ENCODE measurements at regions not wholly inside any gene's neighbourhood (a gene's known extent, or its start where the extent isn't known, plus 50 kb on each side); places are given as distances from the start of the nearest gene placed in this dataset.

DNA sequence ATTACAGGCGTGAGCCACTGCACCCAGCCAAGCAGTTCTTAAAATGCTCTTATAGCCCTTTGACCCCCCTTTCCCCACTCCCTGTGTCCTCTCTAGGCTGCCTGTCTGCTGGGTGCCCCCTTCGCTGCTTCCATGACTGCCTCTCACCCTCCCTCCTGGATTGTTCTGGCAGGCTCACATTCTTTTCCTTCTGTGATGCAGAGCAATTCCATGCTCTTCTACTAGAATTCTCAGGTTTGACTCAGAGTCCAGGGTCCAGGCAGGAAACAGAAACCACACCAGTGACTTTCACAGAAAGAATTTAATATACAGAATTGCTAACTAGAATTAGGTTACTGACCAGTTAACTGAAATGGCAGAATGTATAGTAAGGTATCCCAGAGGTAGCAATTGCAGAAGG, 244.8 kb downstream of the BAMBI start:
- DNase-seq (ENCODE audit: extremely low read depth, low read depth) = no peak

DNA sequence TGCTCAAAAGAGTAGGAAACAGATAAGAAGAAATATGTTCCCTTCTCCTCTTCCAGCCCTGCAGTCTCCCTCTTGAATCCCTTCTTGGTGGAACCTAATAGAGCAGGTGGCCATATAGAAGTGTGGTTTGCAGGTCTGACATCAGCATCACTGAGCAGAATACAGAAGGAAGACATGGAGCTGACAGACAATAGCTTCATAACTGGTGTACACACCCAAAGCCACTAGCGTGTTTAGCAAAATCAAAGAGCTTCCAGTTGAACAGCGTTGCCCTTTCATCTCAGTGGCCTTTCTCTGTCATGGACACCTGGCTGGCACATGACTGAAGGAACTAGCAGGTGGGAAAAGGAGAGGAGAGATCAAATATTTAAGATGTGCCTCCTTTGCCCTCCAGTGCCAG, 245.5 kb downstream of the BAMBI start:
- no peak for DNase-seq (ENCODE audit: extremely low read depth, low read depth)

DNA sequence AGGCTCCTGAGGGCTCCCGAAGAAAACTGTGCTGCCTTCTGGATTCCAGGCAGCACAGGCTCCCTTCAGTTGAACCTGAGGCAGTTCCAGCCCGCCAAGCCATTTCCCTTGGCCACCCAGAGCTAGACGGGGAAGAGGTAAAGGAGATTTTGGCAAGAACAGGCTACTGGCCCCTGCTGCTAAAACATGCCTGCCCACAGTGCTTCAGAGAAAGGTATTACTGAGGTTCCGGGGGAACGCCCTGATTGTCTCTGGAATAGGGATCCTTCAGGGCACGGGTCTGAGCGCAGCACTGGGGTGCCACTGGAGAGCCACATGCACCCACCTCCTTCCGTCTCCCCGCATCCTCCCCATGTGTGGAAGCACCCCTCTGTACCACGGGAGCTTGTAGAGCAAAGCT, 247.4 kb downstream of the BAMBI start:
- DNase-seq (ENCODE audit: extremely low read depth, low read depth) = no peak

DNA sequence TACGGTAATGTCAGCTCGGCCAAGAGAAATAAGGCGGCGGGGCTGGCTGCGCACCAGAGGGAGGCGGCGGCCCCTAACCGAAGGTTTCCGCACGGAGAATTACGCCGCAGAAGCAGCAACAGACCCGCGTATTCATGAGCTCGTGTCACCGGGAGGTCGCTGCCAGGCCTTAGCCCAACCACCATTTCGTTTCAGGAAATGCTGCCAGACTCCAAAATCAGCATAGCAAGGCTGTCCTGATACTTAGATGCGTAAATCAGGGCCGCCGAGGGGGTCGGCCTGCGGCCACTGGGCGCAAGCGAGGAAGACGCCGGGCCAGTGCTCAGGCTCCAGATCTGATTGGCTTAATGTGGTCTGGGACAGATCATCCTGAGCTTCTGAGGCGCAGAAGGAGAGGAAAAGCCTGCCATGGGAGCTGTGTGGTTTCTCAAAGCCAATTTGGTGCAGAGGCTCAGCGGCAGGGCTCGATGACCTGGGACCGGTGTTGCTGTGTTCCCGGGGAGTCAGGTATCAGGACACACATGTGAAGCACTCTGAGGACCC, 247.9 kb downstream of the BAMBI start:
- DNase-seq (ENCODE audit: extremely low read depth, low read depth) = no peak

DNA sequence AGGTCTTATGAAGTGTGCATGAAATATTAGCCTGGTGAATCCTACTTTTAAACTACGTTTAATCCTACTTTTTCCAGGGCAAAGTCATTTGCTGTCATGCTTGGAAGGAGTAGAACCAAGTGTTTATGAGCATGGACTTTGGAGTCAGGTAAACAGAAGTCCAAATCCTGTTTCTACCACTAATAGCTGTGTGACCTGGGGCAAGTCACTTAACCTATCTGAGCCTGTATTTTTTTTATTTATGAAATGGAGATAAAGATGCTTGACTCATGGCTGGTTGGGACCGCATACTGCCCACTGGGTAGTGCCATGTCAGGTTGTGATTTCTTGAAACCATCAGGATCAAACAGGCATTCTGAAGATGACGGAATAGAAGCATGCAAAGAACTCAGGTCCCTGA, 249.6 kb downstream of the BAMBI start:
- no peak for DNase-seq (ENCODE audit: extremely low read depth, low read depth)

DNA sequence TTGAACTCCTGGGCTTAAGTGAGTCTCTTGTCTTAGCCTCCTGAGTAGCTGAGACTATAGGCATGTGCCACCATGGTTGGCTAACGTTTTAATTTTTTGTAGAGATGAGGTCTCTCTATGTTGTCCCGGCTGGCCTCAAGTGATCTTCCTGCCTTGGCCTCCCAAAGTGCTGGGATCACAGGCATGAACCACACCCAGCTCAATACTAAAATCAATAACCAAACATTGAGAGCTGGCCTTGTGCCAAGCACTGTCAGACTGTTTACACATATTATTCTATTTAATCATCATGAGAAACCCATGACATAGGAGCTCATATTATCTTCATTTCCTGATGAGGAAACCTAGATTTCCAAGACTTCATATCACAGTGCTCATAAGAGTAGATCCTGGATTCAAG, 251.2 kb downstream of the BAMBI start:
- no peak for DNase-seq (ENCODE audit: extremely low read depth, low read depth)

DNA sequence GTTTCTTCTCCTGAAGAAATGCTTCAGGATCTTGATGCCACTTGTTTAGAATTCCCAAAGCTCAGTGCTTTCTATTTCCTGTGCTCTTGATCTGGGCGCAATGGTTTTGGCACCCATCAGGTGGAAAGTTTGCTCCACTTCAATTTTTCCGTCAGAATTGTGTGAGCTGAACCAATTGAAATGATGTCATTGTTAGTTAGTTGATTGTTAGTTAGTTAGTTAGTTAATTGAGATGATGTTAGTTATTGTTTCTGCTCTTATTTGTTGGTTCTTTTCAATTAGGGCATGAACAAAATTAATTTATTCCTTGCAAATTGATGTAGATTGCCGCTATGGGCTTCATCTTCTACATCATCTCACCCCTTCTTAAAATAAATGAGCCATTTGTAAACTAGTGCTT, 252.6 kb downstream of the BAMBI start:
- no peak for DNase-seq (ENCODE audit: extremely low read depth, low read depth)

DNA sequence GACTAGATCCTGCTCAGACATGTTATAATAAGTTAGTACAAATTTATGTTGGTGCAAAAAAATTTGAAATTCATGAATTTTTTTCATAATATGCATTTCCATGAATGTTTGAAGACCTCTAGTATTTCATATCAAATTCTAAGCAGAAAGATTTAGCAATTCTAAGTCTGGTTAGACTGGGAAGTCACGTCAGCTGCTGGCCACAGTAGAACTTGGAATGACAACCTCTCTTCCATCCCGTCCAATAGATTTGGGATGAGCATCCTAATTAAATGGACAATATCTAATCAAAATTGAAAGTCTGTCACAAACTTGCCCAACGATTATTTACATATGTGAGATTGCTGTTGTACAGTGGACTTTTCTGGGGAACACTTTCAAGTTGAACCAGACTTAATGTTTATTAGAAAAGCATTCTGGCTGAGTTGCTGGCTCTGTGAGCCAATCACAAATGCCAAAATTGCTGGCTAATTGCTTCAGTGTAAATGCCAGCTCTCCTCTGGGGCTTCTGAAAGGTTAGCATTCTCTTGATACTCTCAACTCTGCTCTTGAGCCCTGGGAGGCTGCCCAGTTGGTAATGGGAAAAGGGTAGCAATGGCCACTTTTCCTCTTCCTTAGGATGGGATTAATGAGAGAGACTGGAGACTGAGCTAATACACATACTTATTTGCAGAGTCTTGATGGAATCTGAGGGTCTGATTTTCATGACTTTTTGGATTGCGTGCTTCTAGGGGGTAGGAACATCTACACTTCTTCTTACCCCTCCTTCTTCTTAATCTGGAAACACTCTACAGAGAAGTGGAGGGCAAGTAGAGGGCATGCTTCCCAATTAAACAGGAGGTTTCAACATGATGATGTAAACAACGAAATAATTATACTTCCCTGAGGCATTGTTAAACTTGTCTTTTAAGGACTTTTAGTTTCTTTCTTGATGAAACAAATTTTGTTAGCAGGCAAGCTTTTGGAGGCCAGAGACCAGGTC, 253.5 kb downstream of the BAMBI start:
- DNase-seq (ENCODE audit: extremely low read depth, low read depth) = no peak

DNA sequence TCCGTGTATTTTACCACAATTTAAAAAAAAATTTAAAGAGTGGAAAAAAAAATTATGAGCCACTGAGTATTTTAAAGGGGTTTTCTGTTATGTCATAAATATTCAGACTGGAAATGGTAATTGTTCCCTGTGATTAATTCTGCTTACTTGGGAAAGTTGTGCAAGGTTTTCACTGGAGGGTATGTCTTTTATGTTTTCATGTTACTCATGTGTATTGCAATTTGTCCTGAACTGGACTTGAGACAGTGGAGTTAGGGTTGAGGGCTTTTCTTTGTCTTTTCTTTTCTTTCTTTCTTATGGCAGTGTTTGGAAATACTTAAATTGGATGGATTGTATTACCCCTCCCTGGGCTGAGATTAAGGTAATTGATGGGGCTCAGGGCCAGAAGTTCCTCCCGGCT, 257.7 kb downstream of the BAMBI start:
- DNase-seq (ENCODE audit: extremely low read depth, low read depth) = no peak

DNA sequence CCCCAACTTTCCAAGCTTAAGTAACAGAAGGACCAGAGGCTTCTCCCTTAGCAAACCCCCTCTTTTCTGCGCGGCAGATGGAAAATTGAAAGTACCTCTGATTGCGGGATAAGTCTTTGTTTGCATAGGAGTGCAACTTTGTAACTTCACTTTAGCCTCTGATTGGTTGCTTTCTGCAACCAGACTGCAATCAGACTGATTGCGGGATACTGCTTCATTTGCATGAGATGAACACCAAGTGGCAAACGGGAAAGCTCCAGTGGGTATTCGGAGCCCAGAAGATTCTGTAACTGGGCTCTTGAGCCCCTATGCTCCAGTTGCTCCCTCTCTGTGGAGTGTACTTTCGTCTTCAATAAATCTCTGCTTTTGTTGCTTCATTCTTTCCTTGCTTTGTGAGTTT, 260.6 kb downstream of the BAMBI start:
- DNase-seq (ENCODE audit: extremely low read depth, low read depth) = no peak

DNA sequence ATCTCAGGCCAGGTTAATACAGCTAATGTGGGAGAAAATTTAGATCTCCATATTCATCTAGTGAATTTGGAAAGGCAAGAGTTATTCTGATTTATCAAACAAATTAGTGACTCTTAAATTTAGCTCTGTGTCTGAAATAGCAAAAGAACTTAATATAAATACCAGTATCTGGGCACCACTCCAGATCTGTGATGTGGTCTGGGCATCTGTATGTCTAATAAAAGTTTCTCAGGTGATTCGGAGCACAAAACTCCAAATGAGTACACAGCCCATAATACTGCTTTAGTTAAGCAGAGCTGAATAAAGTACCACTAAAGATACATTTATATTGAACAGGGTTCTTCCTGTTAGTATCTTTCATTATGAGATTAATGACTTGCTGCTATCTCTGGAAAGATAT, 261.4 kb downstream of the BAMBI start:
- DNase-seq (ENCODE audit: extremely low read depth, low read depth) = no peak

DNA sequence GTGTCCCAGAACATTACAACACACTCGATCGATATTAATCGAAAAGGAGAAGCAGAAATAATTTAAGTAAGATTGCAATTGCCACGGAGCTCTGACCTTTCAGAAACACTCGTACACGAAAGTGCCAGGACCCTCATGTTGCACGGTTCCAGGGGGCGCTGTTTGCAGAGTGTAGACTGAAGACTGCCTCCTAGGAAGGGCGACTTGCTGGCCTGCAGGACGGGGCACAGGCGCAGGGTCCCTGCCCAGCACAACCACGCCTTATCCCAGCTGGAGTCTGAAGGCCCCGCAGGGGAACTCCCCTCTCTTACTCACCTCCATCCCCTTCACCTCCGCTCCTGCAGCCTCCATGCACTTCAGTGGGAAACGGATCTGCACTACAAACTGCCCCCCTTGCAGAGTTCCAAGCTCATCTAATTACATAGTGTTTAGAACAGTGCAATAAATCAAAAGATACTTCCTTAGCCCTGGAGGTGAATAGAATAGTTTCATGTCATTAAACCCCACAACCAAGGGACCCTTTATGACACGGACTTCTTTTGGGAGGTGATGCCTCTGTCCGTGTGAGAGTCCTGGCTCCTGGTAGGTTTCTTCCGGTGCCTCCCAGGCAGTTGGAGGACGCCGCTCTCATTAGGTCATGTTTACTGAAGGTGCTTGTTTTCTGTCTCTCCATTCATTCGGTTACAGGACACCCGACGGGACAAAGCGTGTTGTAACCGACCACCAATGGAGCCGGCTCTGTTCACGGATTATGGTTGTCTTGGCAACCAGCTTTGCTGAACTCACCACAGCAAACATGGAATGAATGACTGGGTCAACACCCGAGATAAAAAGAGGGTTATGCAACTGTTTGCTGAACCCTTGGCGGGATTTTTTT, 262.2 kb downstream of the BAMBI start:
- DNase-seq (ENCODE audit: extremely low read depth, low read depth) = no peak

DNA sequence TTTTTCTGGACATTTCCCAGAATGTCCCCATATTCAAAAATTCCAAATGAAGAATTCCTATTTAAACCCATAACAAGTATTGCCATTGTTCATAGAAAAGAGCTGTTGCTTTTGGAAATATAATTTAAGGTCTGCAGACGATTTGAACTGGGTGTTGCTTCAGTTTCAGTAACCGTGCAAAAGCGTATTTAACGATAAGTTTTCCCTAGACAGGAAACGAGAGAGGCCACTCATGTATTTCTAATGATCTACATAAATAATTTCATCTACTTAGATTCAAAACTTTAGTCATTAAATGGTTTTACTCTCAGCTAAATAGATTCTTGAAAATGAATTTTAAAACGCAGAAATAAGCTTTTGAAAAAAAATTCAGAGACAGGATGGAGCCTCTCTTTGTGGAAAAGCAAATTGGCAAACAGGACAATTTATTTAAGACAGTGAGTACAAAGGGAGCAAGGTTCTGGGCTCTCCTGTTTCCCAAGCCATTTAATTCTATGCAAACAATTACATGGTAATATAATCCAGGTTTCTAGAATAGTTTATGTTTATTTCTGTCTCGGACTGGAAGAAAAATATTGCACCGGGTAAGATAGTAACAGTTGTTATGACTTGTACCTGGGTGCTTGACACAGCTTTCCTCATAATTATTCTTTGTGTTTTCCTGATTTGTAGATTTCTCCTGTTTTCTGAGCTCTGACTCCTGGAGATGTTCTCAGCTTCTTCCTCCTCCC, 263.0 kb downstream of the BAMBI start:
- DNase-seq (ENCODE audit: extremely low read depth, low read depth) = no peak

DNA sequence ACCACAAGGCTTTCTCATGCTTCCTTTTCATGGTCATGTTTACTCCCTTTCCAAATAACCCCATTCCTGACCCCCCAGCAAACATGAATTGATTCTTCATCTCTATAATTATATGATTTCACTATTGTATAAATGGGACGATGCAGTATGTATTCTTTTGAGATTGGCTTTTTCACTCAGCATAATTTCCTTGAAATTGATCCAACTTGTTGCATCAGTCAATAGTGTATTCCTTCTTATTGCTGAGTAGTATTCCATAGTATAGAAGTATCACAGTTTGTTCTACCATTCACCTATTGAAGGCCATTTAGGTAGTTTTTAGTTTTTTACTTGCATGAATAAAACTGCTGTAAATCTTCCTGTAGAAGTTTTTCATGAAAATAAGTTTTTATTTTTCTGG, 264.7 kb downstream of the BAMBI start:
- no peak for DNase-seq (ENCODE audit: extremely low read depth, low read depth)

DNA sequence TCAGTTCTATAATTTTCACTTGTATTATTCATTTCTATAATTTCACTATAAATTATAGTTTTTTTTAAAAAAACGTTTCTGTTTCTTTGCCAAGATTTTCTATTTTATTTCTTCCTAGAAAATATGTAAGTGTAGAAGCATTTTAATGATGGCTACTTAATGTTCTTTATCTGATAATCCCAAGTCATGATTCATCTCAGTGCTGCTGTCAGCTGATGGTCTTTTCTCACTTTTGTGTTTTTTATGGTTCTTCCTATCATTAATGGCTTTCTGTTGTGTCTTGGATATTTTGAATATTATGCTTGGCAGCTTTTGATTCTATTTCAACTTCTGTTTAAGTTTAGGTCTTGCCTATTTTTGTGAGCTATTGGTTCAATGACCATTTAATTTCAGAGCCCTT, 268.6 kb downstream of the BAMBI start:
- no peak for DNase-seq (ENCODE audit: extremely low read depth, low read depth)

DNA sequence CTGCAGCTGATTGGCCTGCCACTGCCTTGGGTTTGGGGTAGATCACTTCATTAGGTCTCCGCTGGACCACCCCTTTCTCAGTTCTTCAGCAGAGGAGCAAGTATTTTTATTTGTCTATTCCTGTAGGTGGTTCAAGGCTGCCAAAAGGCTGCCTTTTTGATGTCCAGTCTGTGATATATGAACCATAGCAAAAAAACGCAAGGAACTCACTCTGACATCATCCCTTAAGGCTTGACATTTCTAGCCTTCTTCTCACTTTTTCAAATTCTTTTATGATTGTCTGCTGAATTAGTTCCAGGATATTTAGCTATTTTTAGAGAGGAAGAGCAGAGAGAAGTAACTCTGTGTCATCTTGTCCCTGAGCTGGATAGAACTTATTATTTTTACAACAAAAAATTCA, 269.2 kb downstream of the BAMBI start:
- DNase-seq (ENCODE audit: extremely low read depth, low read depth) = no peak

DNA sequence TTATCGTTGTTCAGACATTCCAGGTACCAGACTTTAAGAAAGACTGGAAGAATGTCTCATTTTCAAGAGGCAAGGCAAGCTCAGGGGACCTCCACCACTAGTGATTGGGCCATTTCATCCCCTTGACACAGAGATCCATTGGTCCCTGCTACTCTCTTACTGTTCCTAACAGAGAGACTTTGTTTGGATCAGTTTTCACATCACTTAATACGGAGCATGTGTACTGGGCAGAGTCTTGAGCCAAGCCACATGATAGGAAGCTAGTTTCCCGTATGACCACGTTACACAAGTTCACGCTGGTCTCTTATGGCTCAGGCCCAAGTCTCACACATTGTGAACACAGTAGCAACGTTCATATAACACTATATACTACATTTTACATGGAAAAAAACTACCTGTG, 269.9 kb downstream of the BAMBI start:
- DNase-seq (ENCODE audit: extremely low read depth, low read depth) = no peak

DNA sequence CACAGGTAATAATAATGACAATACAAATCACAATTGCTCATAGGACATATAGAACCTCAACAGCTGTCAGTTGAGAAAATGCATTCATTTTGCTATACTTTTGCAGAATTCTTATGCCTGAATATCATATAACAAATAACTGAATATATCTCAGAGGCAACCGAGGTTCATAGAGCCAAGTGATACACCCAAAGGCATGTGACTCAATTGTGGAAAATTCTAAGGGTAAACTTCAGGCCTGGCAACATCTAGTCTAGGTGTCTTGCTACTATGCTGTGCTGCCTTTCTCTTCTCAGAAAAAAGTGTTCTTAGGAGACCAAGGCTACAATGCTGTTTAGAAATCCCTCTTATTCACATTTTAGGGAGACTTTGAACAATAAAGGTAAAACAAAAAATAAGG, 270.7 kb downstream of the BAMBI start:
- no peak for DNase-seq (ENCODE audit: extremely low read depth, low read depth)

DNA sequence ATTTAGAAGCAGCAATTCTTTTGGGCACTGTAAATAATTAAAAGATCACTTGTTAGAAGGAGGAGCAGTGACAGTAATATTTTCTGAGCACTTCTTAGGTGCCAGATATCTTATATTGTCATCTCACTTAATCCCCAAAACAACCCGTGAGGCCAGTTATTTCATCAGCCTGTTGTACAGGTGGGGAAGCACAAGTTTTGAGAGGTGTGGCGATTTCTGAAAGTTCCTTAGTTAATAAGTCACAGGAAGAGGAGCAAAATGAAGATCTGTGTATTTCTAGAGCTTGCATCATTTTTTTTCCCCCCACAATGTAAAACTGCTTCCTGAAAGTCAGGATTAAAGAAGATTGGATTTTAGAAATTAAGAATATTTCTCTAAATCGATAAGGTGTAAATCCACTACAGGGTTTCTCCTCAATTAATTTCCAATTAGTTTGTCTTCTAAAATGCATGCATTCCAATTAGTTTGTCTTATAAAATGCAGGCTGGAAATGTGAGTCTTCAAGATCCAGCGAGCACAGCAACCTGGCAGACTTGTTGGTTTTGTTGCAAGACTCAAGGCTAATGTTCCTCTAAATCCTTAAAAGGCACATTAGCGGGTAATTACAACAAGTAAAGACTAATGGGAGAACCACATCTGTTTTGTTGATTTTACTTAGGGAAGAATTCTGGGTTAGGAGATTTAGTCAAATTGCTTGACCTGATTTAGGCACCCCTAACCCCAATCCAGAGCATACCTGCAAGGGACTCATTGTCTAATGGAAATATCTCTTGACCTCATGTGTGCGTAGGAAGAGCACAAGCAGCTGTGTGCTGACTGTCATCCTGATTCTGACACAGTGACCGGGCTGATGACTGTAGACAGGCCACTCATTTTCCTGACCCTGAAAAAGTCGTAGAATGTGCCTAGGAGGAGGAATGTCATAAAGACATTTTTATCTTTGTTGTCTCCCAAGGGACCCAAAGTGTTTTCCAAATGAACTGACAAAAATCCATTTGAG, 272.0 kb downstream of the BAMBI start:
- no peak for DNase-seq (ENCODE audit: extremely low read depth, low read depth)

DNA sequence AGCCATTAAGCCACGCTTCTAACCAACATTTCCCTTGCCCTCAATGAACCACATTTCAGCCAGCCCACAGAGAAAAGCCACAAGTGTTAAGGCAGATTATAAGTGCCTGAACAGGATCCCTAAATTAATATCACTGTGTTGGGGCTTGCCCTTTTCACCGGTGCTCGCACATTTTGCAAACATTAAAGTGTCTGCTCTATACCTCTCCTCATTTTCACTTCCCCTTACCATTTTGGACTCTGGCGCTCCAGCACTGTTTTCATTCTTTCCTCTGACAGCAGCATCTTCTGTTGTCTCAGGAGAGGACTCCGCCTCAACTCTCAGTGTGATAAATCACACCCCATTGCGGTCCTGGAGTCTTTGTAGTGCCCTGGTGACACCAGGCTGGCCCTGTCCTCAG, 274.2 kb downstream of the BAMBI start:
- no peak for DNase-seq (ENCODE audit: extremely low read depth, low read depth)
